Stimulated activated CD4-positive, alpha-beta T cell treated with anti-CD3 and anti-CD28 coated beads, Interleukin-1b, Interleukin-23, amount 100 ng/mL, for 48 hours (primary cell): ENCODE measurements at regions not wholly inside any gene's neighbourhood (a gene's known extent, or its start where the extent isn't known, plus 50 kb on each side); places are given as distances from the start of the nearest gene placed in this dataset.
"Not testable (repeated sequence)": the region's sequence is repeated elsewhere in the genome, so short reads cannot be mapped to it uniquely, and the experiment has no call there.

ENCODE experiments used
- DNase-seq: peaks from one replicate; pipeline ENCODE4 v3.0.0-alpha.2; 2020

- no peak for DNase-seq
These were observed 251.5 kb downstream of the MID1IP1 start for GRCh38 chrX:39052751-39053150.

GRCh38 chrX:39058724-39059123, 257.5 kb downstream of the MID1IP1 start:
- no peak for DNase-seq

- no peak for DNase-seq
These were observed 258.6 kb downstream of the MID1IP1 start for GRCh38 chrX:39059866-39060265.

GRCh38 chrX:39063037-39063436, 261.8 kb downstream of the MID1IP1 start:
- no peak for DNase-seq

- no peak for DNase-seq
These were observed 262.4 kb downstream of the MID1IP1 start for GRCh38 chrX:39063702-39064101.

- DNase-seq: no peak
These were observed 264.0 kb downstream of the MID1IP1 start for GRCh38 chrX:39065051-39065871.

GRCh38 chrX:39067866-39068265, 266.6 kb downstream of the MID1IP1 start:
- no peak for DNase-seq

GRCh38 chrX:39068634-39069033, 267.4 kb downstream of the MID1IP1 start:
- DNase-seq: not testable (repeated sequence)

GRCh38 chrX:39070009-39070408, 268.8 kb downstream of the MID1IP1 start:
- DNase-seq: no peak

- DNase-seq: no peak
These were observed 271.9 kb downstream of the MID1IP1 start for GRCh38 chrX:39073131-39073530.

GRCh38 chrX:39096599-39096998, 295.3 kb downstream of the MID1IP1 start:
- no peak for DNase-seq

GRCh38 chrX:39104745-39105144, 303.5 kb downstream of the MID1IP1 start:
- DNase-seq: no peak

- DNase-seq: no peak
These were observed 310.9 kb downstream of the MID1IP1 start for GRCh38 chrX:39112143-39112542.

- DNase-seq: no peak
These were observed 313.9 kb downstream of the MID1IP1 start for GRCh38 chrX:39115166-39115565.

GRCh38 chrX:39117101-39117500, 315.8 kb downstream of the MID1IP1 start:
- no peak for DNase-seq

GRCh38 chrX:39121903-39122302, 320.6 kb downstream of the MID1IP1 start:
- no peak for DNase-seq

- no peak for DNase-seq
These were observed 324.6 kb downstream of the MID1IP1 start for GRCh38 chrX:39125834-39126233.

- DNase-seq: peak; percentile 17
These were observed 332.7 kb downstream of the MID1IP1 start for GRCh38 chrX:39133971-39134370.

- DNase-seq: no peak
These were observed 336.2 kb downstream of the MID1IP1 start for GRCh38 chrX:39137363-39137954.

GRCh38 chrX:39140581-39140980, 339.3 kb downstream of the MID1IP1 start:
- DNase-seq: no peak

GRCh38 chrX:39144323-39144722, 343.1 kb downstream of the MID1IP1 start:
- no peak for DNase-seq

GRCh38 chrX:39144956-39145355, 343.7 kb downstream of the MID1IP1 start:
- DNase-seq: no peak

GRCh38 chrX:39145859-39146258, 344.6 kb downstream of the MID1IP1 start:
- DNase-seq: no peak

- DNase-seq: peak; percentile 48
These were observed 348.5 kb downstream of the MID1IP1 start for GRCh38 chrX:39149761-39150160.

- no peak for DNase-seq
These were observed 349.0 kb downstream of the MID1IP1 start for GRCh38 chrX:39150220-39150619.
